ENCODE measurements at regions not wholly inside any gene's neighbourhood (a gene's known extent, or its start where the extent isn't known, plus 50 kb on each side); places are given as distances from the start of the nearest gene placed in this dataset.

GRCh38 chr5:167513381-167513780 is 778.1 kb upstream of the WWC1 start:
- H3K36me3 ChIP-seq (ENCODE audit: control insufficient read depth in 2 of 2, extremely low read depth in 1 of 2, insufficient read depth in 2 of 2, low read length in 2 of 2), result no peaks in the 10 kb centered on the region
- no peak for FAIRE-seq

DNA sequence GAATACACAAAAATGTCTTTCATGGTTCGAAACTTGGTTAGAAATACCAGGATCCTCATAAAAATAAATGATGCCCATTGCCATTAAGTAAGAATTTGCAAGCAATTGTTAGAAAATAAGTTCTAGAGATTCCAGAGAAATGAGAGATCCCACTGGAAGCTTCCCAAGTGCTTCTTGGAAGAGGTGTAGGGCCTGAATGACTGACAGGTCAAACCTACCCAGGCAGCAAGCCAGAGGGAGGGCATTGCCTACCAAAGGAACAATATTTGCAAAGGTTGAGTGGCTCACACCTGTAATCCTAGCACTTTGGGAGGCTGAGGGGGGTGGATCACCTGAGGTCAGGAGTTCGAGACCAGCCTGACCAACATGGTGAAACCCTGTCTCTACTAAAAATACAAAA is 777.0 kb upstream of the WWC1 start:
- Histone ChIP-seq H4K20me1 (ENCODE audit: control insufficient read depth, extremely low read depth, insufficient read depth, low read length) (no peaks in the 10 kb centered on the region), H3K9me3 (ENCODE audit: control insufficient read depth, low read depth, low read length) (no peaks in the 10 kb centered on the region), H3K9me1 (ENCODE audit: control insufficient read depth, extremely low read depth, insufficient read depth, low read length) (no peaks in the 10 kb centered on the region), H3K27me3 (ENCODE audit: control insufficient read depth, extremely low read depth, insufficient read depth, low read length) (no peaks in the 10 kb centered on the region), H3K79me2 (ENCODE audit: control insufficient read depth, insufficient read depth, low read length) (no peaks in the 10 kb centered on the region), H3K36me3 (ENCODE audit: control insufficient read depth in 2 of 2, extremely low read depth in 1 of 2, insufficient read depth in 2 of 2, low read length in 2 of 2) (no peaks in the 10 kb centered on the region), H2AFZ (ENCODE audit: control insufficient read depth, low read length) (no peak overlapping the region), H3K4me3 (ENCODE audit: control insufficient read depth in 2 of 3, extremely low read depth in 1 of 3, insufficient read depth in 2 of 3, low read depth in 1 of 3, low read length in 3 of 3) (no peak overlapping the region), H3K9ac (ENCODE audit: control insufficient read depth, extremely low read depth, insufficient read depth, low read length) (no peak overlapping the region), H3K27ac (ENCODE audit: control insufficient read depth, insufficient read depth, low read length) (no peak overlapping the region), H3K4me1 (ENCODE audit: control insufficient read depth, extremely low read depth, insufficient read depth, low read length) (no peaks in the 10 kb centered on the region), H3K4me2 (ENCODE audit: control insufficient read depth, extremely low read depth, insufficient read depth, low read depth, low read length) (no peak overlapping the region)
- TF ChIP-seq EZH2 (IDR thresholded peaks at IDR 0.05; ENCODE audit: low read length) (no peak), CTCF (optimal IDR thresholded peaks at IDR 0.05 in 1 of 3, IDR thresholded peaks at IDR 0.05 in 1 of 3, conservative IDR thresholded peaks at IDR 0.05 in 1 of 3; ENCODE audit: extremely low read depth in 1 of 3, insufficient read depth in 2 of 3, low read length in 3 of 3) (no peak)
- DNase-seq (ENCODE audit: low read depth, low spot score) (no peak), FAIRE-seq (no peak)
- dilution Hi-C loops (cut with MboI; ENCODE audit: extremely low pct_ligation_motif_present, low sequenced_read_pairs), result no loop called here

More at GRCh38 chr5:167513381-167513780, 778.1 kb upstream of the WWC1 start:
- no peak overlapping the region for H2AFZ ChIP-seq (ENCODE audit: control insufficient read depth, low read length)
- no peak overlapping the region for H3K4me2 ChIP-seq (ENCODE audit: control insufficient read depth, extremely low read depth, insufficient read depth, low read depth, low read length)
- H3K9ac ChIP-seq (ENCODE audit: control insufficient read depth, extremely low read depth, insufficient read depth, low read length), result no peak overlapping the region
- H3K9me3 ChIP-seq (ENCODE audit: control insufficient read depth, low read depth, low read length), result no peaks in the 10 kb centered on the region
- H4K20me1 ChIP-seq (ENCODE audit: control insufficient read depth, extremely low read depth, insufficient read depth, low read length), result no peaks in the 10 kb centered on the region
- no peaks in the 10 kb centered on the region for H3K9me1 ChIP-seq (ENCODE audit: control insufficient read depth, extremely low read depth, insufficient read depth, low read length)
- H3K27me3 ChIP-seq (ENCODE audit: control insufficient read depth, extremely low read depth, insufficient read depth, low read length), result no peaks in the 10 kb centered on the region
- H3K4me3 ChIP-seq (ENCODE audit: control insufficient read depth in 2 of 3, extremely low read depth in 1 of 3, insufficient read depth in 2 of 3, low read depth in 1 of 3, low read length in 3 of 3), result no peak overlapping the region
- H3K79me2 ChIP-seq (ENCODE audit: control insufficient read depth, insufficient read depth, low read length), result no peaks in the 10 kb centered on the region
- DNase-seq (ENCODE audit: low read depth, low spot score), result no peak
- H3K4me1 ChIP-seq (ENCODE audit: control insufficient read depth, extremely low read depth, insufficient read depth, low read length), result no peaks in the 10 kb centered on the region
- dilution Hi-C loops (cut with MboI; ENCODE audit: extremely low pct_ligation_motif_present, low sequenced_read_pairs), result no loop called here
- no peak for TF ChIP-seq CTCF (optimal IDR thresholded peaks at IDR 0.05 in 1 of 3, IDR thresholded peaks at IDR 0.05 in 1 of 3, conservative IDR thresholded peaks at IDR 0.05 in 1 of 3; ENCODE audit: extremely low read depth in 1 of 3, insufficient read depth in 2 of 3, low read length in 3 of 3)
- no peak for TF ChIP-seq EZH2 (IDR thresholded peaks at IDR 0.05; ENCODE audit: low read length)
- no peak overlapping the region for H3K27ac ChIP-seq (ENCODE audit: control insufficient read depth, insufficient read depth, low read length)

Measured in keratinocyte (primary cell).